Psoas muscle (tissue), 7 donors: ENCODE measurements at regions not wholly inside any gene's neighbourhood (a gene's known extent, or its start where the extent isn't known, plus 50 kb on each side); places are given as distances from the start of the nearest gene placed in this dataset.

Experiments used
- ATAC-seq, 4 donors: fragments of 200-7000 bp; cut with Tn5 transposase; one replicate each; pipeline ENCODE4 v1.9.1; 2020; ENCODE audit warnings: moderate library complexity in 3 of 4, mild to moderate bottlenecking in 2 of 4
- DNase-seq, 2 donors: peaks; one replicate each; pipeline ENCODE4 v3.0.0-alpha.2; 2020
- H3K27ac ChIP-seq: fragments of 200-600 bp; one replicate; pipeline ENCODE4 v1.8.0; 2022
- H3K27me3 ChIP-seq, 3 donors: fragments of 200-600 bp in 1 of 3; one replicate each; pipeline versions ENCODE4 v1.6.1 to v1.8.0; 2013 to 2022; ENCODE audit warnings: low read length in 2 of 3, mild to moderate bottlenecking in 2 of 3, moderate library complexity in 1 of 3; ENCODE audit not compliant: insufficient read depth in 3 of 3
- H3K36me3 ChIP-seq, 2 donors: fragments of 200-600 bp in 1 of 2; one replicate each; pipeline versions ENCODE4 v1.6.1 to v1.8.0; 2013 to 2022; ENCODE audit warnings: low read depth in 1 of 2, mild to moderate bottlenecking in 1 of 2, moderate library complexity in 1 of 2; ENCODE audit not compliant: insufficient read depth in 1 of 2
- H3K4me1 ChIP-seq: fragments of 200-600 bp; one replicate; pipeline ENCODE4 v1.8.0; 2022
- H3K4me3 ChIP-seq: fragments of 200-600 bp; one replicate; pipeline ENCODE4 v1.8.0; 2022; ENCODE audit warnings: mild to moderate bottlenecking
- H3K9me3 ChIP-seq: fragments of 200-600 bp; one replicate; pipeline ENCODE4 v1.8.0; 2022
- CTCF ChIP-seq: fragments of 200-600 bp; IDR thresholded peaks from one replicate; pipeline ENCODE4 v1.8.0; 2022; ENCODE audit warnings: antibody characterized with exemption
- WGBS, 3 donors: extraction: QIAGEN DNeasy Blood & Tissue Kit; methylation state at CpG; one replicate each; pipeline versions ENCODE4 v1.1.6 to v1.1.7; 2013; 5-methylcytosine and 5-hydroxymethylcytosine counted together
- intact Hi-C, 2 donors: fragments of 100-400 bp; cut with DNase I; formaldehyde crosslinking; loops; one replicate each; pipeline versions ENCODE4 v1.11.0 to v1.14.2; 2022
- donor health status: healthy with polysubstance abuse.
- donor health status: DM: no; HTN: no; CAD: no; lungs with moderate emphysema.
- donor health status: Bipolar disorder and iron deficiency.
- donor health status: healthy.
- donor health status: DM: yes; HTN: yes; CAD: no.
- donor health status: DM: no; HTN: no; CAD: no.
- donor health status: DM: yes; HTN: yes; CAD: no.

GRCh38 chr1:81597720-81598426 lies 202.9 kb upstream of the ADGRL2 start:
- Histone ChIP-seq H3K27me3 (no peaks in the 10 kb centered on the region), H3K36me3 (no peaks in the 10 kb centered on the region), H3K4me1 (no peaks in the 10 kb centered on the region), H3K27ac (no peak overlapping the region), H3K9me3 (no peaks in the 10 kb centered on the region), H3K4me3 (no peak overlapping the region)
- no peak for DNase-seq
- no peak for TF ChIP-seq CTCF
- intact Hi-C loops, result no loop called here
- WGBS, 3 donors, result 83 to 88% (median 83%) methylated on average over 3 of the region's 3 CpGs
- ATAC-seq, result no peak

- WGBS, 3 donors, result 94 to 95% (median 94%) methylated on average over 14 of the region's 14 CpGs
- H3K27me3 ChIP-seq, result no peaks in the 10 kb centered on the region
- no peak overlapping the region for H3K27ac ChIP-seq
- no peaks in the 10 kb centered on the region for H3K36me3 ChIP-seq
- no peak for DNase-seq
- H3K9me3 ChIP-seq, result no peaks in the 10 kb centered on the region
- ATAC-seq, result no peak
- TF ChIP-seq CTCF, result no peak
- no peaks in the 10 kb centered on the region for H3K4me1 ChIP-seq
- intact Hi-C loops, result no loop called here
- H3K4me3 ChIP-seq, result no peak overlapping the region
These were observed 204.4 kb upstream of the ADGRL2 start for GRCh38 chr1:81596341-81596740.

- TF ChIP-seq CTCF, result no peak
- DNase-seq, result no peak
- H3K4me1 ChIP-seq, result no peaks in the 10 kb centered on the region
- no peaks in the 10 kb centered on the region for H3K27me3 ChIP-seq
- intact Hi-C loops, result no loop called here
- 29 to 44% (median 32%) methylated on average over 1 of the region's 1 CpG for whole genome bisulfite sequencing, 3 donors
- no peak for ATAC-seq
- H3K9me3 ChIP-seq, result no peaks in the 10 kb centered on the region
- no peak overlapping the region for H3K4me3 ChIP-seq
- H3K27ac ChIP-seq, result no peak overlapping the region
- H3K36me3 ChIP-seq, result no peaks in the 10 kb centered on the region
These were observed 206.5 kb upstream of the ADGRL2 start for GRCh38 chr1:81594206-81594605.

GRCh38 chr1:81592233-81592632 lies 208.5 kb upstream of the ADGRL2 start:
- TF ChIP-seq CTCF, result no peak
- intact Hi-C loops, result no loop called here
- DNase-seq (no peak), ATAC-seq (no peak)
- Histone ChIP-seq H3K27ac (no peak overlapping the region), H3K27me3 (no peaks in the 10 kb centered on the region), H3K4me3 (no peak overlapping the region), H3K4me1 (no peaks in the 10 kb centered on the region), H3K36me3 (no peaks in the 10 kb centered on the region), H3K9me3 (no peaks in the 10 kb centered on the region)
- 77 to 81% (median 81%) methylated on average over 2 of the region's 2 CpGs for WGBS, 3 donors

GRCh38 chr1:81590171-81590570 lies 210.6 kb upstream of the ADGRL2 start:
- TF ChIP-seq CTCF, result no peak
- DNase-seq, result no peak
- 57 to 96% (median 72%) methylated on average over 5 of the region's 5 CpGs for WGBS, 3 donors

More at GRCh38 chr1:81590171-81590570, 210.6 kb upstream of the ADGRL2 start:
- Histone ChIP-seq H3K36me3 (no peaks in the 10 kb centered on the region), H3K27ac (no peak overlapping the region), H3K4me3 (no peak overlapping the region), H3K27me3 (no peaks in the 10 kb centered on the region), H3K4me1 (no peaks in the 10 kb centered on the region), H3K9me3 (no peaks in the 10 kb centered on the region)
- ATAC-seq, result no peak
- intact Hi-C loops, result no loop called here
